Transverse colon (tissue), 4 donors: ENCODE measurements at regions not wholly inside any gene's neighbourhood (a gene's known extent, or its start where the extent isn't known, plus 50 kb on each side); places are given as distances from the start of the nearest gene placed in this dataset.

Experiments used
- DNase-seq: peaks from one replicate; pipeline ENCODE4 v3.0.0-alpha.2; 2019
- H3K27ac ChIP-seq, 4 donors: fragments of 200-600 bp; sonication (generic); 2 replicates each; pipeline ENCODE4 v1.5.1; 2016 to 2018; ENCODE audit warnings: inconsistent platforms in 4 of 4
- H3K27me3 ChIP-seq: fragments of 200-600 bp; sonication (generic); 2 replicates; pipeline ENCODE4 v1.5.1; 2017; ENCODE audit warnings: inconsistent platforms
- H3K36me3 ChIP-seq, 4 donors: fragments of 200-600 bp; sonication (generic); 2 replicates each; pipeline ENCODE4 v1.5.1; 2017 to 2019; ENCODE audit warnings: inconsistent platforms in 4 of 4
- H3K4me1 ChIP-seq, 4 donors: fragments of 200-600 bp; sonication (generic); 2 replicates each; pipeline ENCODE4 v1.5.1; 2017 to 2020; ENCODE audit warnings: inconsistent platforms in 4 of 4
- H3K4me3 ChIP-seq, 4 donors: fragments of 200-600 bp; sonication (generic); 1 replicate in 1 of 4; 2 replicates in 3 of 4; pipeline versions ENCODE4 v1.5.1 to v1.6.1; 2017 to 2019; ENCODE audit warnings: inconsistent platforms in 4 of 4
- H3K9me3 ChIP-seq, 2 donors: fragments of 200-600 bp; sonication (generic); 2 replicates each; pipeline ENCODE4 v1.5.1; 2017 to 2019; ENCODE audit warnings: inconsistent platforms in 2 of 2
- CTCF ChIP-seq, 5 experiments: fragments of 200-600 bp in 3 of 5; fragments of 450-650 bp in 2 of 5; sonication (generic) in 3 of 5; IDR thresholded peaks; 1 replicate in 2 of 5; 2 replicates in 3 of 5; pipeline ENCODE4 v1.5.1; 2016 to 2017; ENCODE audit warnings: antibody characterized with exemption in 5 of 5, inconsistent platforms in 3 of 5, mild to moderate bottlenecking in 2 of 5, moderate library complexity in 1 of 5
- EP300 ChIP-seq: sonication (generic); formaldehyde crosslinking; IDR thresholded peaks from one replicate; pipeline ENCODE4 v1.6.1; 2017; ENCODE audit warnings: antibody characterized with exemption, low read depth
- POLR2A ChIP-seq: fragments of 450-650 bp; IDR thresholded peaks from one replicate; pipeline ENCODE4 v1.6.1; 2016; ENCODE audit warnings: antibody characterized with exemption, mild to moderate bottlenecking, moderate library complexity
- POLR2AphosphoS5 ChIP-seq, 3 donors: sonication (generic); formaldehyde crosslinking; IDR thresholded peaks; one replicate each; pipeline ENCODE4 v1.6.1; 2016; ENCODE audit warnings: antibody characterized with exemption in 3 of 3
- WGBS, 2 donors: methylation state at CpG; one replicate each; pipeline ENCODE4 v1.1.5; 2018; ENCODE audit warnings: low coverage in 1 of 2; 5-methylcytosine and 5-hydroxymethylcytosine counted together
- in situ Hi-C, 4 donors: fragments of 200-750 bp; cut with MboI; loops; one replicate each; pipeline versions ENCODE4 v1.15.0 to v1.15.1; 2017; ENCODE audit warnings: low sequenced_read_pairs in 3 of 4, low pct_ligation_motif_present in 1 of 4, low pct_unique_long_range_greater_than_20kb in 1 of 4
- intact Hi-C: fragments of 100-400 bp; cut with DNase I; formaldehyde crosslinking; loops from one replicate; pipeline ENCODE4 v1.15.1; 2023; ENCODE audit warnings: low total_unique reads

GRCh38 chr2:146870691-146871090 lies 974.1 kb upstream of the ACVR2A start:
- in situ Hi-C loops: no loop called here
- no peaks in the 10 kb centered on the region for H3K9me3 ChIP-seq
- intact Hi-C loops: no loop called here
- WGBS, 2 donors: 83 to 86% methylated on average over 2 of the region's 2 CpGs
- H3K36me3 ChIP-seq: no peaks in the 10 kb centered on the region
- H3K4me3 ChIP-seq: no peak overlapping the region
- no peaks in the 10 kb centered on the region for H3K4me1 ChIP-seq
- no peak for DNase-seq
- H3K27me3 ChIP-seq: no peaks in the 10 kb centered on the region
- no peak for TF ChIP-seq POLR2A
- TF ChIP-seq POLR2AphosphoS5 (IDR thresholded peaks at IDR 0.05): no peak
- TF ChIP-seq CTCF (IDR thresholded peaks at IDR 0.05): no peak
- no peak for TF ChIP-seq EP300
- H3K27ac ChIP-seq: no peak overlapping the region

DNA sequence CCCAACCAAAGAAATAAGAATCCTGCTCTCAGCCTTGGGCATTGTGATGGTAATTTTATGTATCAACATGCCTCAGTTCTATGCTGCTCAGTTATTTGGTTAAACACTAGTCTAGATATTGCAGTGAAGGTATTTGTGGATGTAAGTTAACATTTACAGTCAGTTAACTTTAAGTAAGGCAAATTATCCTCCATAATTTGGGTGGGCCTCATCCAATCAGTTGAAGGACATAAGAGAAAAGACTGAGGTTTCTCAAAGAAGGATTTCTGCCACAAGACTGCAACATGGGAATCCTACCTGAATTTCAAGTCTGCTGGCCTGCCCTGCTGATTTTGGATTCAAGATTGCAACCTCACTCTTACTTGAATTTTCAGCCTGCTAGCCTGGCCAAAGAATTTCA lies 975.5 kb upstream of the ACVR2A start:
- intact Hi-C loops: no loop called here
- TF ChIP-seq POLR2AphosphoS5 (IDR thresholded peaks at IDR 0.05) (no peak), POLR2A (no peak), CTCF (IDR thresholded peaks at IDR 0.05) (no peak), EP300 (no peak)
- no peaks in the 10 kb centered on the region for H3K9me3 ChIP-seq
- no peak for DNase-seq
- H3K36me3 ChIP-seq: no peaks in the 10 kb centered on the region
- H3K4me3 ChIP-seq: no peak overlapping the region
- no peak overlapping the region for H3K27ac ChIP-seq
- H3K27me3 ChIP-seq: no peaks in the 10 kb centered on the region
- in situ Hi-C loops: no loop called here
- no peaks in the 10 kb centered on the region for H3K4me1 ChIP-seq

- no peak for DNase-seq
- TF ChIP-seq CTCF (IDR thresholded peaks at IDR 0.05) (no peak), EP300 (no peak), POLR2A (no peak), POLR2AphosphoS5 (IDR thresholded peaks at IDR 0.05) (no peak)
- Histone ChIP-seq H3K27ac (no peak overlapping the region), H3K9me3 (no peaks in the 10 kb centered on the region), H3K27me3 (no peaks in the 10 kb centered on the region), H3K36me3 (no peaks in the 10 kb centered on the region), H3K4me1 (no peaks in the 10 kb centered on the region), H3K4me3 (no peak overlapping the region)
- in situ Hi-C loops (no loop called here), intact Hi-C loops (no loop called here)
Observed at GRCh38 chr2:146868051-146868450, 976.8 kb upstream of the ACVR2A start.

DNA sequence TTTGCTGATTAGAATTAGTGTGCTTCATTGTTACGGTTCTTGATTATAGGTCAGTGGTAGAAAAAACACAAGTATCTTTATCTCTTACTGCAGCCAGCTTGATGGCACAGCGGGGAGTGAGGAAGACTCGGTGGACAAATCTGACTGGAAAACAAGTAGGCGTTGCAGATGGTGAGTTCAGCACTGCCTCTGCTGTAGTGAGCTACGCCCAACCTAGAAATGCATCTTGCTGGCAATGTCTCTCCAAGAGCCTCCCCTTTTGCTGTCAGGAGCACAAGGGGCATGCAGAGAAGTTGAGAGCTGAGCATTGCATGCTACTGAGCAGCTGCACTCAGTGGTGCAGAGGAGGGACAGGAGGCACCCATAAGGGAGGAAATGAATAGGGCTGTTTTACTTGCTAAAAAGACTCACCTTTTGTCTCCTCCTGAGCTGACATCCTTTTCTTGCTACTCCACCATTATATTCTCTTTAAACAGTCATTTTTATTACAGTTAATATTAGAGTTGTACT lies 977.3 kb upstream of the ACVR2A start:
- Histone ChIP-seq H3K36me3 (no peaks in the 10 kb centered on the region), H3K4me1 (no peaks in the 10 kb centered on the region), H3K27me3 (no peaks in the 10 kb centered on the region), H3K9me3 (no peaks in the 10 kb centered on the region), H3K27ac (no peak overlapping the region), H3K4me3 (no peak overlapping the region)
- no peak for DNase-seq
- WGBS, 2 donors: 84 to 90% methylated on average over 4 to 5 of the region's 5 CpGs
- in situ Hi-C loops: no loop called here
- TF ChIP-seq CTCF (IDR thresholded peaks at IDR 0.05): no peak
- no peak for TF ChIP-seq EP300
- no peak for TF ChIP-seq POLR2AphosphoS5 (IDR thresholded peaks at IDR 0.05)
- TF ChIP-seq POLR2A: no peak
- intact Hi-C loops: no loop called here
